ENCODE measurements at regions not wholly inside any gene's neighbourhood (a gene's known extent, or its start where the extent isn't known, plus 50 kb on each side); places are given as distances from the start of the nearest gene placed in this dataset.
"Not testable (repeated sequence)": the region's sequence is repeated elsewhere in the genome, so short reads cannot be mapped to it uniquely, and the experiment has no call there.

DNA sequence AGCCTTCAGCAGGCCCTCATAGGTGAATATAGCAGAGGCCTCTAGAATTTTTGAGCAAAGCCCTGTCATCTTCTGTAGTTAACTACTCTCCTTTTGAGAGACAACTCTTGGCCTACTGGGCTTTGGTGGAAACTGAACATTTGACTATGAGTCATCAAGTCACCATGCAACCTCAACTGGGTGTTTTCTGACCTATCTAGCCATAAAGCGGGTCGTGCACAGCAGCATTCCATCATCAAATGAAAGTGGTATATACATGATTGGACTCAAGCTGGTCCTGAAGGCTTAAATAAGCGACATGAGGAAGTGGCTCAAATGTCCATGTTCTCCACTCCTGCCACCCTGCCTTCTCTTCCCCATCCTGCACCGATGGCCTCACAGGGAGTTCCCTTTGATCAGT is 1115.5 kb downstream of the TAF11L14 start:
- no peak for DNase-seq

DNA sequence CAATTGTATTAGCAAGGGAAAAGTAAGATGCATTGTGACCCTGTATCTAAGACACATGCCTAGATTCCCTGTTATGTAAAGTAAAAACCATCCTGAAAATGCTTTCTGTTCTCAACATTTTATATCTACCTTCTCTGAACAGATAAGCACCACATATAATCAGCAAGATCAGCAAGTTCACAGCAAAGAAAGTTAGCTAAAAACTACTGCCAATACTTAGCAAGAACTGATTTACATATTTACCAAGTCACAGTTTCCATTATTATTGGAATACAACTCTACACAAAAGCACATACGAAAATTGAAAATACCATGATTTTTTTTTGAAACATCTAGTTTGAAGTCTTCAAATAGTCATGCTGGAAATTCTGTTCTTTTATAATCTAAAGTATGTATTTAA is 1118.1 kb downstream of the TAF11L14 start:
- DNase-seq, result no peak

DNA sequence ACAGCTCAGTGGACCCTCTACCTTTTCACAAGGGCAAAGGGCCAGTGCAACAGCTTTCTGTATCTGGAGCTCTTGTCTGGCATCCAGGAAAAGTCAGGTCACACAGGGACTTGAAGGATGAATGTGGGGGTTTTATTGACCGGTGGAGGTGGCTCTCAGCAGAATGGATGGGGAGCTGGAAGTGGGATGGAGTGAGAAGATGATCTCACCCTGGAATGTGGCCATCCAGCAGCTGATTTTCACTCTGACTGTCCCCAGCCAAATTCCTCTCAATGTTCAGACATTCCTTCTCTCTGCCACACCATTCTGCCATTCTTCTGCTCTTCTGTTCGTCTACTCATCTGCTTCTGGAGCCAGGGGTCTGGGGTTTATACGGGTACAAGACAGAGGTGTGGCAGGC is 1119.9 kb downstream of the TAF11L14 start:
- no peak for DNase-seq

DNA sequence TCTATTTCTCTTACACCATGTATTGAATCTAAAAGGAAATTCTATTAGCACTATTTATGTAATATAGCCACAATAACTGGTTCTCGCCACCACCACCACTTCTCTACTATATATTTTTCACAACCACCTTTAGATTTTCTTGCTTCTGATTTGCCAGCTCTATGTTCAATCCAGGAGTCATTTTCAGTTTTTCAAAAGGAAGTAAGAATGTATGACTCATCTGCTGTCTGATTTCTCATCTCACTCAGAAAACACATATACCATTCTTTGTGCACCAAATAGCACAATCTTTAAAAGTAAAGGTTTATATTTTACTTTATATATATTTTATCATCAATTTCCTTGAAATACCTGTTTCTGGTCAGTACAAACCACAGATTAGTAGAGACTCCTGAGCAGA is 1127.5 kb downstream of the TAF11L14 start:
- no peak for DNase-seq

DNA sequence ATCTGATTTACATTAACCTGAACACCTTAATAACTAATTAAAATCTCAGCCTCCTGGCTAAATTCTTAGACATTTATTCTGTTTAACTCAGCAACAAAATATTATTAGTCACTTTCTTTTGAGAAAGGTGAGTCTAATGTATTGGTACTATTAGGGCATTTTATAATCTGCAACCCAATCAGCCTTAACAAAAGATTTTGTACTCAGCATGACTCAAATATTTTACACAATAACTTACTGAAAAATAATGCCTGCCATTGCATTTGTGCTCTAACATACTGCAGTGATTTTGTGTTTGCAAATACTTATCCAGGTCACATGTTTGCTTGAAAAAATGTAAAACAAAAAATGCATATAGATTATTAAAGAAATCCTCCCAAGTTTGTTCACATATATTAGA is 1129.9 kb downstream of the TAF11L14 start:
- DNase-seq, result no peak

DNA sequence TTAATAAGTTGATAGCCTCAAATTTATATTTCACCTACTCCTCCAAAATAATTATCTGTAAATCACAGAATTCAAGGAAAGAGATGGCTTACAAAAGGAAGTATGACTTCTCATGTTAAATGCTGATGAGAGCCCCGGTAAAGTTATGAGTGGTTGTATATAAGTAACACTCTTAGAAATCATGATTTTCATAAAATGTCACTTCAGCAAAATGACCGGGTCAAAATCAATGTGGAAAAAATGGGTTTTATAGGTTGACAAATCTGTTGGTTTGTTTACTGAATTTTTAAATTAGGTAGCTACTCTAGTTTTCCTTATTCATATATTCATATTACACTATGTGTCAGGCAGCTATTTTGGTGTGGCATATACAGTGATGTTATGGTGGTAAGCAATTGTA is 1131.0 kb downstream of the TAF11L14 start:
- DNase-seq, result no peak

DNA sequence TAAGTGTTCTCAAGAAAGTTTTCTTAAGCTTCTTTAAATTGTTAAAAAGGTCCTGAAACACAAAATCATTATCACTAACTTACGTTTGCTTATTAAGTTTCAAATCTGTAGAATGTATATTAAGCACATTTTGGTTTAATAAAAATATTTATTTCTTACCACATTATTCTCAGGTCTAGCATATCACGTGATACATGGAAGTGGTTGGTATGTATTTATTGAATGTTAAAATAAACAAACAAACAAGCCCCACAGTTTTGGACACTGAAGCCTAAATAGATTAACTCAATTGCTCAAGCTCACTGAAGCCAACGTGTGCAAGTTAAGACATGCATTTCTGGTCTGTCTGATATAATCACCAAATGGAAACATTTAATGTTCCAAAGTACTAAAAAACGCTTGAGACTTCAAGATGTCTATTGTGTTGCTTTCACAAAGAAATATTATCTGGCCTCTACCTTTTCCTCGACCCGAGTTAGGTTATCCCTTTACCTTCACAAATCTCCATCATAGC is 1136.9 kb downstream of the TAF11L14 start:
- DNase-seq, result no peak

DNA sequence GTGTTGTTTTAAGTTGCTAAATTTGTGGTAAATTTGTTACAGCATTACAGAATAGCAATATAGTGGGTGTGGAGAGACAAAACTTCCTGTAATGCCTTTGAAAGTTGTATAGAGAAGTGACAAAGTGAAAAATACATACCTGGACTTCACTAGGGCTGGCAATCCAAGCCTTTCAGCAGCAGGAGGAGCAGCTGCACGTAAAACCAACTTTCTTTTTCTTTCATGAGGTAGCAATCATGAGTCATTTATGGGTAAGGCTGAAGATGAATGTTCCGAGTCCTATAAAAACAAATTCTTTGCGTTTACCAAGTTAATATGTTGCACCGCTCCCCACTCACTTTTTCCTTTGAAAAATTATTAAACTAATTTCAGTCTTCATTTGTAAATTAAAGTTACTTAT is 1138.2 kb downstream of the TAF11L14 start:
- DNase-seq, result no peak

DNA sequence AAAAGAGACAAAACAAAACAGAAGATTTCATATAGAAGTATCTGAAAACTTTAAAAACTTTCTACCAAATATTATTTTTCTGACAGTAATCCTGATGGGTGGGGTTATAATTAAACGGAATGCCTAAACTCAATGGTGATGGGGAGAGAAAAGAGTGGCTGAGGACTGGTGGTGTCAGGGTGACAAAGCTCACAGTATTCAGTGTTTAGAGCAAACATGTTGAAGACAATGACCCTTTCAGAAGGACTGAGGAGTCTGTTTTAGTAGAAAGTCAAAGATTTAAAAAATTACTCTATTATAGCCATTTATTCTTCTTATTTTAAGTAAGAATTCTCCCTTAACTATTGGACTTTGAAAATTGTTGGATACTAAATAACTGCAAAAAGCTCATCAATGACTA is 1144.0 kb downstream of the TAF11L14 start:
- no peak for DNase-seq

DNA sequence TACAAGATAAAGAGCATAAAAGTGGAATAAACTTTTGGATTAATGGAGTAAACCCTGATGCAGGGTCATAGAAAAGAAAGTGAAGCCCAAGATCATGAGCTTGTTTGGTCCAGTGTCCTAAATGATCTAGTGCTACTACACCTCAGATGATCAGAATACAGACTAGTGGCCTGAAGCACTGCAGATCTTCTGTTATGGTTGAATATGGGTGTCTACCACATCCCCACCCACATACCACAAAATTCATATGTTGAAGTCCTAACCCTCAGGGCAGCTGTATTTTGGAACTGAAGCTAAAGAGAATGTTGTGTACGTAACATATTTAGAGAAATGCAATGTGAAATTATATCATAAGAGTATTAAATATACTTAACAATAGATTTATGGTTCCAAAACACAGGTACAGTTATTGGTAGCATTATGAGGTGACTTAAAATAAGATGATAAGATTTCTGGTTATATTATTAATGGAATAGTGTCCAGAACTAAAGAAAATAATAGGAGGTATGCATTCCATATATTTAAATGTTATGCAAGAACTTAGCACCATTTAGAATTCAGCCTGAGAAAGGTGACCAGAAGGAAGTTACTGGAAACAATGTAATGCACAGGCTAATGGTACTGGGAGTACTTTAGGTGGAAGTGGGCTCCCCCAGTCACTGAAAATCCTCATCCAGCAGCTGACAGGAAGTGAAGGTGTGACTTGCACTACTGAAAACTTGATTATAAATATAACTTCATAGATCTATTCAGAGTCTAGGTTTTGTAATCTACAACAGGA is 1155.1 kb downstream of the TAF11L14 start:
- DNase-seq, result no peak

DNA sequence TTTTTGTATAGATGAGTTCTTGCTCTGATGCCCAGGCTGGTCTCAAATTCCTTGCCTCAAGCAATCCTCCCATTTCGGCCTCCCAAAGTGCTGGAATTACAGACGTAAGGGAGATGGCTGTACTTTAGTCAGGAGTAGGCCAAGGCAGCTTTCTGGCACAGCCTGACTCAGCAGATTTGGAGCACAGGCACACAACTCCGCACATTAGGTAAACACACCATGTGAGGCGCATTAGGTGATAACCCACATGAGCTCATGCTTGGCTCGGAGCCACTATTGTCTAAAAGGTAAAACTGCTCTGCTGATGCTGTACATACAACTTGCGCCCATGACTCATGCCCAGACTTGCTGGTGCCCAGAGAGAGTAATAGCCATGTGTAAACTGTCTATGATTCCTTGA is 1157.9 kb downstream of the TAF11L14 start:
- no peak for DNase-seq

DNA sequence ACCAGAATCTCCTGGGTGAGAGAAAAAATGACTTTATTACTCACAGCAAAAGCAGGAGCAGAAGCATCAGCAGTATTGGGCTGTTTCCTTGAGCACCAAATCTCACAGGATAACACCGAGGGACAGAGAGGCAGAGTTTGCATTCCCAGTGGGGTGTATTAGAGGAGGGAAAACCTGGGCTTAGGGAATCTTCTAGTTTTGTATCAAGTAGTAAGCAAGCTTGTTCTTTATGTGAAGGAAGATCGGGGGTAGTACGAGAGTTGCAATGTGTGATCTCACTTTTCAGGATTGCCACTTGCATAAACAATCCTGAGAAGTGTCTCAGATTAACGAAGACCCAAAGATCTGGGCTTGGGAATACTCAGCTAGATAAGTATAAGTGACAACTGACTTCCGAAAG is 1163.0 kb downstream of the TAF11L14 start:
- DNase-seq, result no peak

DNA sequence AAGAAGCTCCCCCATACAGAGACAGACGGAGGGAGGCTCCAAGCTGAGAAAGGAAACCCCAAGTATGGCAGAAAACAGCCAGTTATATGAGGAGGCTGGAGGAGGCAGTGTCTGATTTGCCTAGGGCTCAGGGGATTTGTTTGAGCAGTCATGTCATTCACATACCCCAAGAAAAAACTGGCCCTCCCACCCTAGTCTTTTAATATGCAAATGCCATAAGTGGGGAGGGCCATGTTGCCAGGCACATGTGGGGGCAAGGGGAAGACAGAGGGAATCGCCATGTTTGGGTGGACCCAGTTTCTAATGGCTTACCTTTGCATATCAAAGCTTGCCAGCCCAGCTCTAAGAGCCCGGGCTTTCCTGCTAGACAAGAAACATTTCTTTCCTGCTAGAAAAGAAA is 1163.8 kb downstream of the TAF11L14 start:
- no peak for DNase-seq

DNA sequence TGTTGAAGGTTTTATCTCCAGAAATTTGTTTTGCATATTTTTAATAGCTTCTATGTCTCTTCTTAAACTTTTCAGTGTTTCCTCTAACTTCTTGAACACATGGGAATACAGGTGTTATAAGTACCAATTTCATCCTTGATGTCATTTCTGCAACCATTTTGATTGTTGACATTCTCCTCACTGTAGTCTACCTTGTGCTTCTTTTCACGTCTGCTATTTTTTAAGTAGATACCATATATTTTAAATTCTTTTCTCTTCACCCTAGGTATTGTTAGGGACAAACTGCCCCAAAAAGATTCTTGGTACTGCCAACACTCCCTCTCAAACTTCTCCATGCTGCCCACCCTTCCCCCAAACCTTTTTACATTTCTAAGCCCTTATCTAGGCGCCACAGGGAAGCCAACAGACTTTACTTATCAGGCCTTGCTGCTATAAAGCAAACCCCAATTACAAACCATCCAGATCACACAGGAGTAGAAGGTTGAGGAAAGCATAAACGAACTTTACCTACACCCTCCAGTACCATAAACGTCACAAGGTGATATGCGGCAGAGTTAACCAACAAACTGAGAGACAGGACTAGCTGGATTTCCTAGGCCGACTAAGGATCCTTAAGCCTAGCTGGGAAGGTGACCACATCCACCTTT is 1165.3 kb downstream of the TAF11L14 start:
- DNase-seq, result no peak

DNA sequence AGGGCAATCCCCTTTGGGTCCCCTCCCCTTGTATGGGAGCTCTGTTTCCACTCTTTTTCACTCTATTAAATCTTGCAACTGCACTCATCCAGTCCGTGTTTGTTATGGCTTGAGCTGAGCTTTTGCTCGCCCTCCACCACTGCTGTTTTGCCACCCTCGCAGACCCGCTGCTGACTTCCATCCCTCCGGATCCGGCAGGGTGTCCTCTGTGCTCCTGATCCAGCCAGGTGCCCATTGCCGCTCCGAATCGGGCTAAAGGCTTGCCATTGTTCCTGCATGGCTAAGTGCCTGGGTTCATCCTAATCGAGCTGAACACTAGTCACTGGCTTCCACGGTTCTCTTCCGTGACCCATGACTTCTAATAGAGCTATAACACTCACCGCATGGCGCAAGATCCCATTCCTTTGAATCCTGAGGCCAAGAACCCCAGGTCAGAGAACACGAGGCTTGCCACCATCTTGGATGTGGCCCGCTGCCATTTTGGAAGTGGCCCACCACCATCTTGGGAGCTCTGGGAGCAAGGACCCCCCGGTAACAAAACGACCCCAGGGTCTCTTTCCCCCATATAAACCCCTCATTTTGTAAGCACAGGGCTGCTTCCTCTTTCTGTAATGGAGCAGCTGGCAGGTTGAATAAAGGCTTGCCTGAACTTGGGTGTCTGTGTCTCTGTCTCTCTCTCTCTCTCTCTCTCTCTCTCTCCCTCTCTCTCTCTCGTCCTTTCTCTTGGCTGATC is 1166.2 kb downstream of the TAF11L14 start:
- no peak for DNase-seq

DNA sequence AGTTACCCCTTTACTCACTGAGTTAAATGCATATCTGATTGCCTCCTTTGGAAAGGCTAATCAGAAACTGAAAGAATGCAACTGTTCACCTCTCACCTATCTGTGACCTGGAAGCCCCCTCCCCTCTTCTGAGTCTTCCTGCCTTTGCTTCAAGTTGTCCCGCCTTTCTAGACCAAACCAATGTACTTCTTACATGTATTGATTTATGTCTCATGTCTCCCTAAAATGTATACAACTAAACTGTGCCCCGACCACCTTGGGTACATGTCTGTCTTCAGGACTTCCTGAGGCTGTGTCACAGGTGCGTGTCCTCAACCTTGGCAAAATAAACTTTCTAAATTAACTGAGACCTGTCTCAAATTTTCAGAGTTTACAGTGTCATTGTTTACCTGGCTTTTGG is 1167.2 kb downstream of the TAF11L14 start:
- DNase-seq, result not testable (repeated sequence)

DNA sequence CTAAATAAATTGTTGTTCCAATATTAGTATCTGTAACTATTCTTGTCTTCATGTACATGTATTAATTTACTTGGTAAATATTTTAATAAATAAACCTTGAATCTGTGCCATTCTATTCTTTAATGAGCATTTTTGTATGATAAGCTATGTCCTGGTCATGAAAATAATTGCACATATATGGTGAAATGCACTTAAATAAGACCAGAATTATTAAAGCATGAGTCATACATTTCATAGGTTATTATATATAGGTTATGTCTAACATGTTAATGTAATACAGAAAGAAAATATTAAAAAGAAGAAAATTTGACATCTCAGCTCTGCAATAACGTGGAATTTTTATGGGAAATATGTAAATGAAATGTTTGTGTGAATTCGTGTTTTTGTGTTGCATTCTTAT is 1168.1 kb downstream of the TAF11L14 start:
- DNase-seq, result no peak

DNA sequence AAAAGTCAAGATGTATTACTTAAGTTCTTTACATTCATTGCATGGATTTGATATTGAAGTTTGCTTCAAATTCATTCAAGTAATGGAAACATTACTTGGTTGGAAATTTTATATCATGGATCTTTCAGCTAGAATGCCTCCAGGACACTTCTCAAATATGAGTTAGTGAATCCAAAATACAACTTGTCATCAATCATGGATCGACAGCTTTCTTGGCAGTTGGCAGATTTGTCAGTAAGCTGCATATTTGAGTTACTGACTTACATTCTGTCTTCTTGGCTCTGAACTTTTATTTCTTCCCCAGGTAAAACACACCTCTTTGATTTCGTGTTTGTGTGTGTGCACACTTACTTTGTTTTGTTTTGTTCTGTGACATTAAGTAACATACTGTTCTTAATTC is 1171.1 kb downstream of the TAF11L14 start:
- no peak for DNase-seq

DNA sequence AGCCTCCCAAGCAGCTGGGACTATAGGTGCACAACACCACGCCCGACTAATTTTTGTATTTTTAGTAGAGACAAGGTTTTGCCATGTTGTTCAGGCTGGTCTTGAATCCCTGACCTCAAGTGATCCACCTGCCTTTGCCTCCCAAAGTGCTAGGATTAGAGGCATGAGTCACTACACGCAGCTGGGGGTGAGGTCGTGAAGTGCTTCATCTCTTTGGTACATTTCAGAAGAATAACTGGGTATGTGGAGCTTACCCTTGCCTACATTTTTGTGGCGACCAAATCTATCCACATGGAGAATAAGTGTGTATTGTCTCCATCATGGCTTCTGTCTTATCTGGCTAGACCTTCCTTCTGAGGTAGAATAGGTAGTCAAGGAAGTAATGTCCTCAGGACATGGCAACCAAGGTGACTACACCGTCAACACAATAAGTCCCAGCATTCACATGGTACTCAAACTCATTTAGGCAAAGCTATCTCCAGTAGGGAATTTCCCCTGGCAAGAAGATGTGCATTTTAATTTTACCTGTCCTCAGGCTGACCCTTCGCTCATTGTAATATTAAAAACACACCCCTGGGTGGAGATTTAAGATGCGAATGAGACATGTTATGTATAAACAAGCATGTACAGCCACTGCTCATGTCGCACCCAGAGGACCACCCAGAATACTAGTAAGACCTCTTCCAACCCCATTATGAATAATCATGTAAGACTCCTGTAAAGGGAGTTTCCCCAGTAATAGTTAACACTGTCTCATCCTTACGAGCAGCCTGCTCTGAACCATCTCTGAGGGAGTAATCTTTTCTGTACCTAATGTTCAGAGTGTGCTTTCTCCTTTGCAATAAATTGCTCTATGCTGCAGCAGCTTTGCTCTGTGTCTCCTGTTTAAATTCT is 1173.2 kb downstream of the TAF11L14 start:
- no peak for DNase-seq

DNA sequence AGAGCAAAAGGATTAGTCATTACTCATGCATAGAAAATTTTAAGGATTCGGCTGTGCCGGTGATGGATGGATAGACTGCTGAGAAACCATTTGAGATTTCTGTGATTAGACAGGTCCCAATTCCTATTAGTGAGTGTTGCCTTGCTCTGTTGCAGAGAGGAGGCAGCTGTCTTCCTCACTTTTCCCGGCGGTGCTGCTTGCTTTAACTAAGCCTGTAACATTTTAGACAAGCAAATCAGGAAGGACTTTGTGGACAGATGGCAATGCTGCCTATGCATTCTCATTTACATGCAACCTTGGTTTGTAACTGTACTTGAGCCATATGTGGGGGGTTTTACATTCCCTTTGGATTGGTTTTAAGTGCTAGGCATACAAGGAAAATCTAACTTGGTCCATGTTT is 1176.3 kb downstream of the CDH18 start:
- no peak for DNase-seq

DNA sequence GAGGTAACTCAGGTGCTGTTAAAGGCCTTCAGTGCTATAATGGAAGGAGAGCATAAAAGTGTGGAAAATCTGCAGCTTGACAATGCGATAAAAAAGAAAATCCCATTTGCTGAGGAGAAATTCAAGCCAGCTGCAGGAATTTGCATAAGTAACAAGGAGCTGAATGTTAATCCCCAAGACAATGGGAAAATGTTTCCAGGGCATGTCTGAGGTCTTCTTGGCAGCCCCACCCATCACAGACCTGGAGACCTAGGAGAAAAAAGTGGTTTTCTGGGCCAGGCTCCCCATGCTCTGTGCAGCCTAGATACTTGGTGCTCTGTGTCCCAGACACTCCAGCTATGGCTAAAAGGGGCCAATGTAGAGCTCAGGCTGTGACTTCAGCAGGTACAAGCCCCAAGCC is 1159.6 kb downstream of the CDH18 start:
- DNase-seq, result no peak

DNA sequence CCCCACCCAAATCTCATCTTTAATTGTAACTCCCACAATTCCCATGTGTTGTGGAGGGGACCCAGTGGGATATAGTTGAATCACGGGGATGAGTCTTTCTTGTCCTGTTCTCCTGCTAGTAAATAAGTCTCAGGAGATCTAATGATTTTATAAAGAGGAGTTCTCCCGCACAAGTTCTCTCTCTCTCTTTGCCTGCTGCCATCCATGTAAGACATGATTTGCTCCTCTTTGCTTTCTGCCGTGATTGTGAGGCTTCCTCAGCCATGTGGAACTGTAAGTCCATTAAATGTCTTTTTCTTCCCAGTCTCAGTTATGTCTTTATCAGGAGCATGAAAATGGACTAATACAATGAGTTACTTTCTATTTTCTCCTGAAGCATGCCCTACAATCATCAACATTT is 1158.5 kb downstream of the CDH18 start:
- DNase-seq, result no peak

DNA sequence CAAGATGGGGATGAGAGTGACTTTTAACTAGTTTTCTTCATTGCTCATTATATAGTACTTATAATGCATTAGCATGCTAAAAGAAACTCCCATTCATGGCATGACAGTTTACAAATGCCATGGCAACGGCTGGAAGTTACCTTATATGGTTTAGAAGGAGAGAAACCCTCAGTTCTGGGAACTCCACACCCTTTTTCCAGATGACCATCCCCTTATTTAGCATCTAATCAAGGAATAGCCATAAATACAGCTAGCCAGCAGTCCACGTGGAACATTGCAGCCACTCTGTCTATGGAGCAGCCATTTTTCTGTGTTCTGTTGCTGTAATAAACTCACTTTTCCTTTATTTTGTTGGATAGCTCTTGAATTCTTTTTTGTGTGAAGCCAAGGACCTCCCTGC is 1137.8 kb downstream of the CDH18 start:
- no peak for DNase-seq
